ENCODE measurements at regions not wholly inside any gene's neighbourhood (a gene's known extent, or its start where the extent isn't known, plus 50 kb on each side); places are given as distances from the start of the nearest gene placed in this dataset.
A peak's percentile ranks its signal among the peaks of the same experiment; 100 is the strongest.

DNA sequence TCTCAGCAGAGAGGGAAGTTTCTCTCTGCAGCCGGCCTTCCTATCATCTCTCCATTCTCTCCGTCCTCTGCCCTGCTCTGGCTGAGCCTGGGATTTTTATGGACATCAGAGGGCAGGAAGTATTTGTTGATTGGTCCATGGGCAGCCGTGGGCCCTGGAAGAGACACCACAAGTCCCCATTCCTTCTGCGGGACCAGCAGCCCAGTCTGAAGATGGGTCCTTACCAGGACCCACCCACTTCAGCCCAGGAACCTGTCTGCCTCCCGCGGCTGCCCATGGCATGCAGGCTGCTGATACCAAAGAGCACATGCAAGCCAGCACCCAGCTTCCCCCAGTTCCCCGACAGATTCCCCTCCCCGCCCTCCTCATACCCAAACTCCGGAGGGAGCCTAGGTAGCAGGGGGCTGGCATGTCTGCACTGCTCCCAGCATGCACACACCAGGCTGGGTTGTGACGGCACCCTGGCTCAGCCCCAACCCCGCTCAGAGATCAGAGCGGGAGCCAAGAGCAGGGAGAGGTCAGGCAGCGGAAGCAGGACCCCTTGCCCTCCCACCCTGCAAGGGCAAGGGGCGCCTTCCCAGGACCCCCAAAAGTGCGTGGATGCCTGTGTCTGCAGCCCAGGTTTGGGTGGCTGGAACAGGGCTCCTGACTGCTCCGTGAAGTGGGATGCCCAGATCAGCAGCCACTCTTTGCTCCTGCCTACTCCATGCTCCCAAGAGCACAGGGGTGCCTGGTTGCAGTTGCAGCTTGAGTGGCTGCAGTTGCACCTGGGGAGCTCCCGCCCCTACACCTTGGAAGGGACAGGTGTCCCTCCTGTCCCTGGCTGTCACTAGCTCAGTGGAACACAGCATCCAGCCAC lies 538.6 kb upstream of the POT1 start:
- H3K4me3 ChIP-seq: no peak overlapping the region
- TF ChIP-seq, protein P1, sequence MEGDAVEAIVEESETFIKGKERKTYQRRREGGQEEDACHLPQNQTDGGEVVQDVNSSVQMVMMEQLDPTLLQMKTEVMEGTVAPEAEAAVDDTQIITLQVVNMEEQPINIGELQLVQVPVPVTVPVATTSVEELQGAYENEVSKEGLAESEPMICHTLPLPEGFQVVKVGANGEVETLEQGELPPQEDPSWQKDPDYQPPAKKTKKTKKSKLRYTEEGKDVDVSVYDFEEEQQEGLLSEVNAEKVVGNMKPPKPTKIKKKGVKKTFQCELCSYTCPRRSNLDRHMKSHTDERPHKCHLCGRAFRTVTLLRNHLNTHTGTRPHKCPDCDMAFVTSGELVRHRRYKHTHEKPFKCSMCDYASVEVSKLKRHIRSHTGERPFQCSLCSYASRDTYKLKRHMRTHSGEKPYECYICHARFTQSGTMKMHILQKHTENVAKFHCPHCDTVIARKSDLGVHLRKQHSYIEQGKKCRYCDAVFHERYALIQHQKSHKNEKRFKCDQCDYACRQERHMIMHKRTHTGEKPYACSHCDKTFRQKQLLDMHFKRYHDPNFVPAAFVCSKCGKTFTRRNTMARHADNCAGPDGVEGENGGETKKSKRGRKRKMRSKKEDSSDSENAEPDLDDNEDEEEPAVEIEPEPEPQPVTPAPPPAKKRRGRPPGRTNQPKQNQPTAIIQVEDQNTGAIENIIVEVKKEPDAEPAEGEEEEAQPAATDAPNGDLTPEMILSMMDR (IDR thresholded peaks at IDR 0.05): no peak
- H3K36me3 ChIP-seq (ENCODE audit: low read depth): no peaks in the 10 kb centered on the region
- H3K9me3 ChIP-seq: peaks cover 8% of the 10 kb centered on the region
- H3K4me1 ChIP-seq (ENCODE audit: low read depth): no peaks in the 10 kb centered on the region
- intact Hi-C loops (cut with DNase I, micrococcal nuclease): no loop called here
- ATAC-seq: peak; percentile 12
- peak in 1 of 3 donors; percentile 41 for DNase-seq

DNA sequence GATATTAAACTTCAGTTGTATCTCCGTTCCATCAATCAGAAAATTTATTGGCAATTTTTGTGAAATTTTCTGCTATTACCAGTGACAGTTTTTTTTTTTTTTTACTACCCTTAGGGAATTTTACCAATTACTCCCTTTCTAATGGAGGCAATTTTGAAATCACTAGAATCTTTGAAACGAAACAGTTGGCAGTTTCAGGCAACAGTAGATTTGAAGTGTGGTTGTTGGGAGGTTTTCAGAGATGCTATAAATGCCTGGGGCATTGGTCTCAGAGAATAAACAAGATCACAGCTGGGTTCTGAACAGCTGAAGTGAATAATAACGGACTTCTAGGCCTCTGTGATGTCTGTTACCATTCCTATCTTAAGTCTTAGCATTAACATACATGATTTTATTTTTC lies 535.9 kb upstream of the POT1 start:
- DNase-seq (no peak), ATAC-seq (no peak)
- Histone ChIP-seq H3K4me1 (ENCODE audit: low read depth) (no peaks in the 10 kb centered on the region), H3K36me3 (ENCODE audit: low read depth) (no peaks in the 10 kb centered on the region), H3K4me3 (no peak overlapping the region), H3K9me3 (peaks cover 4% of the 10 kb centered on the region)
- intact Hi-C loops (cut with DNase I, micrococcal nuclease): no loop called here
- TF ChIP-seq, protein P1 (IDR thresholded peaks at IDR 0.05): no peak

DNA sequence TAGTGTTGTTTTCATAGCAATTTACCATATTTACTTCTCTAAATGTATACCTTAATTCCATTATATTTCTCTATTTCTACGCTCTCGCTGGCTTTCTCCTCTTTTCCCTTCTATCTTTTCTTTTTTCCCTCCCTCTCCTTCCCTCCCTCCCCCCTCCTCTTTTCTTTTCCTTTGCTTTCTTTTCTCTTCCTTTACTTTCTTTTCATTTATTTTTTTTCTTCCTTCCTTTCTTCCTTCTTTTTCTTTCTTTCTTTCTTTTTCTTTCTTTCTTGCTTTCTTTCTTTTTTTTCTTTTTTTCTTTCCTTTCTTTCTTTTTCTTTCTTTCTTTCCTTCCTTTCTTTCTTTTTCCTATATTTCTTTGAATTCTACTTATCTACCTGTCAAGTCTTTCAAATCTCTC lies 533.0 kb upstream of the POT1 start:
- TF ChIP-seq, protein P1 (IDR thresholded peaks at IDR 0.05): no peak
- Histone ChIP-seq H3K36me3 (ENCODE audit: low read depth) (no peaks in the 10 kb centered on the region), H3K4me1 (ENCODE audit: low read depth) (no peaks in the 10 kb centered on the region), H3K4me3 (no peak overlapping the region), H3K9me3 (peaks cover 31% of the 10 kb centered on the region)
- intact Hi-C loops (cut with DNase I, micrococcal nuclease): no loop called here
- no peak for DNase-seq
- ATAC-seq: no peak

DNA sequence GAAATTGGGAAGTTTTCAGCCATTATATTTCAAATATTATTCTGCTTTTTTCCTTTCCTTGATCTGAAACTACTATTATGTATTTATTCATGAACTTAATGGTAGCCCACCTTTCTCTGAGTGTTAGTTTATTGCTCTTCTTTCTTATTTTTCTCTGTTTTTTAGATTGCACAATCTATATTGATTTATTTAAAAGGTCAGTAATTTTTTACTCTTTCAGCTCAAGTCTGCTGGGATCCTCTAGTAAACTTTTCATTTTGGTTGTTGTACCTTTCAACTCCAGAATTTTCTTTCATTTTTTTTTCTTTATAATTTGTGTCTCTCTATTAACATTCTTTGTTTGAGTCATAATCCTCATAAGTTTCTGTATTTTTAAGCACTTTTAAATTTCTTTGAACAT lies 529.4 kb upstream of the POT1 start:
- DNase-seq (no peak), ATAC-seq (no peak)
- Histone ChIP-seq H3K4me1 (ENCODE audit: low read depth) (no peaks in the 10 kb centered on the region), H3K36me3 (ENCODE audit: low read depth) (no peaks in the 10 kb centered on the region), H3K9me3 (peaks cover 39% of the 10 kb centered on the region), H3K4me3 (no peak overlapping the region)
- intact Hi-C loops (cut with DNase I, micrococcal nuclease): no loop called here
- TF ChIP-seq, protein P1 (IDR thresholded peaks at IDR 0.05): no peak

DNA sequence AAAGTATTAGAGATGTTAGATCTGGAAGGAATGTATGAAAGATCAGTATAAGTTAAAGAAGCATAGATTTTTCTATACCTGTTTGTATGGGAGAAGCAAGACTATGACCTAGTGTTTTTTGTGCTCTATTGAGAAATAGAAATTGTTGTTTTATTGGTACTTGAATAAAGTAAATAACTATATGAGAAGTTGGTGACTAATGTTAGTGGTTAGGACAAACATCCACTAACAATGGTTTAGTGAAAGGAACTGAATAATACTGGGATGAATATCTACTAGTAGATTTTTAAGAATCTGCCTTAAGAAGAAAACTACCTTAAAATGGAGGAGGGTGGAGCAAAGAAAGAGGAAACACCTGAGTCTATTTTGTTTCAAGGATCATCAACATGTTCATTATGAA lies 521.1 kb upstream of the POT1 start:
- TF ChIP-seq, protein P1 (IDR thresholded peaks at IDR 0.05): no peak
- ATAC-seq: no peak
- Histone ChIP-seq H3K4me3 (no peak overlapping the region), H3K9me3 (peaks cover 11% of the 10 kb centered on the region), H3K4me1 (ENCODE audit: low read depth) (no peaks in the 10 kb centered on the region), H3K36me3 (ENCODE audit: low read depth) (no peaks in the 10 kb centered on the region)
- no peak for DNase-seq
- intact Hi-C loops (cut with DNase I, micrococcal nuclease): no loop called here

Data from mucosa of descending colon (tissue), 3 donors.